Hematopoietic multipotent progenitor cell (in vitro differentiated cells): ENCODE measurements at regions not wholly inside any gene's neighbourhood (a gene's known extent, or its start where the extent isn't known, plus 50 kb on each side); places are given as distances from the start of the nearest gene placed in this dataset.

ENCODE experiments used
- DNase-seq, 3 donors: peaks; one replicate each; pipeline ENCODE4 v3.0.0-alpha.2; 2011 to 2015; ENCODE audit warnings: low read depth in 2 of 3, low spot score in 2 of 3

GRCh38 chr1:221839782-221840395 lies 98.0 kb upstream of the DUSP10 start:
- peak in 2 of 3 donors; percentile 32 to 59 for DNase-seq

- DNase-seq, result no peak
These were observed 97.4 kb upstream of the DUSP10 start for GRCh38 chr1:221839321-221839720.

- DNase-seq, result peak in 2 of 3 donors; percentile 42 to 86
These were observed 96.0 kb upstream of the DUSP10 start for GRCh38 chr1:221837896-221838295.

GRCh38 chr1:221834698-221835513 lies 93.0 kb upstream of the DUSP10 start:
- no peak for DNase-seq

- no peak for DNase-seq
These were observed 90.7 kb upstream of the DUSP10 start for GRCh38 chr1:221832617-221833016.

GRCh38 chr1:221832151-221832550 lies 90.3 kb upstream of the DUSP10 start:
- no peak for DNase-seq

GRCh38 chr1:221829327-221830015 lies 87.6 kb upstream of the DUSP10 start:
- DNase-seq, result peak in 1 of 3 donors; percentile 28

GRCh38 chr1:221827307-221827642 lies 85.4 kb upstream of the DUSP10 start:
- no peak for DNase-seq

GRCh38 chr1:221824909-221825308 lies 83.0 kb upstream of the DUSP10 start:
- DNase-seq, result no peak

- no peak for DNase-seq
These were observed 82.1 kb upstream of the DUSP10 start for GRCh38 chr1:221824025-221824424.

GRCh38 chr1:221823561-221823960 lies 81.7 kb upstream of the DUSP10 start:
- DNase-seq, result no peak

GRCh38 chr1:221823149-221823548 lies 81.3 kb upstream of the DUSP10 start:
- no peak for DNase-seq

GRCh38 chr1:221822591-221822990 lies 80.7 kb upstream of the DUSP10 start:
- no peak for DNase-seq

- DNase-seq, result no peak
These were observed 75.0 kb upstream of the DUSP10 start for GRCh38 chr1:221816899-221817298.

GRCh38 chr1:221815660-221816059 lies 73.8 kb upstream of the DUSP10 start:
- DNase-seq, result no peak

- DNase-seq, result no peak
These were observed 72.0 kb upstream of the DUSP10 start for GRCh38 chr1:221813887-221814286.

- DNase-seq, result no peak
These were observed 71.2 kb upstream of the DUSP10 start for GRCh38 chr1:221812905-221813597.

GRCh38 chr1:221812088-221812752 lies 70.3 kb upstream of the DUSP10 start:
- DNase-seq, result no peak

- no peak for DNase-seq
These were observed 68.5 kb upstream of the DUSP10 start for GRCh38 chr1:221810406-221810805.
